ENCODE measurements at regions not wholly inside any gene's neighbourhood (a gene's known extent, or its start where the extent isn't known, plus 50 kb on each side); places are given as distances from the start of the nearest gene placed in this dataset.

GRCh38 chr20:34163307-34163706, 51.3 kb upstream of the EIF2S2 start:
- H3K27ac ChIP-seq: no peak overlapping the region
- TF ChIP-seq POLR2A (IDR thresholded peaks at IDR 0.05) (no peak), POLR2AphosphoS5 (IDR thresholded peaks at IDR 0.05) (no peak)
- TF ChIP-seq, protein P1, sequence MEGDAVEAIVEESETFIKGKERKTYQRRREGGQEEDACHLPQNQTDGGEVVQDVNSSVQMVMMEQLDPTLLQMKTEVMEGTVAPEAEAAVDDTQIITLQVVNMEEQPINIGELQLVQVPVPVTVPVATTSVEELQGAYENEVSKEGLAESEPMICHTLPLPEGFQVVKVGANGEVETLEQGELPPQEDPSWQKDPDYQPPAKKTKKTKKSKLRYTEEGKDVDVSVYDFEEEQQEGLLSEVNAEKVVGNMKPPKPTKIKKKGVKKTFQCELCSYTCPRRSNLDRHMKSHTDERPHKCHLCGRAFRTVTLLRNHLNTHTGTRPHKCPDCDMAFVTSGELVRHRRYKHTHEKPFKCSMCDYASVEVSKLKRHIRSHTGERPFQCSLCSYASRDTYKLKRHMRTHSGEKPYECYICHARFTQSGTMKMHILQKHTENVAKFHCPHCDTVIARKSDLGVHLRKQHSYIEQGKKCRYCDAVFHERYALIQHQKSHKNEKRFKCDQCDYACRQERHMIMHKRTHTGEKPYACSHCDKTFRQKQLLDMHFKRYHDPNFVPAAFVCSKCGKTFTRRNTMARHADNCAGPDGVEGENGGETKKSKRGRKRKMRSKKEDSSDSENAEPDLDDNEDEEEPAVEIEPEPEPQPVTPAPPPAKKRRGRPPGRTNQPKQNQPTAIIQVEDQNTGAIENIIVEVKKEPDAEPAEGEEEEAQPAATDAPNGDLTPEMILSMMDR (IDR thresholded peaks at IDR 0.05): no peak
- DNase-seq (ENCODE audit: low spot score in 2 of 2): no peak
- no peaks in the 10 kb centered on the region for H3K36me3 ChIP-seq
- no peaks in the 10 kb centered on the region for H3K9me3 ChIP-seq
- H3K4me3 ChIP-seq: no peak overlapping the region
- H3K4me1 ChIP-seq: no peaks in the 10 kb centered on the region
- no peaks in the 10 kb centered on the region for H3K27me3 ChIP-seq
- intact Hi-C loops (cut with DNase I; ENCODE audit: low total_unique reads): no loop called here

DNA sequence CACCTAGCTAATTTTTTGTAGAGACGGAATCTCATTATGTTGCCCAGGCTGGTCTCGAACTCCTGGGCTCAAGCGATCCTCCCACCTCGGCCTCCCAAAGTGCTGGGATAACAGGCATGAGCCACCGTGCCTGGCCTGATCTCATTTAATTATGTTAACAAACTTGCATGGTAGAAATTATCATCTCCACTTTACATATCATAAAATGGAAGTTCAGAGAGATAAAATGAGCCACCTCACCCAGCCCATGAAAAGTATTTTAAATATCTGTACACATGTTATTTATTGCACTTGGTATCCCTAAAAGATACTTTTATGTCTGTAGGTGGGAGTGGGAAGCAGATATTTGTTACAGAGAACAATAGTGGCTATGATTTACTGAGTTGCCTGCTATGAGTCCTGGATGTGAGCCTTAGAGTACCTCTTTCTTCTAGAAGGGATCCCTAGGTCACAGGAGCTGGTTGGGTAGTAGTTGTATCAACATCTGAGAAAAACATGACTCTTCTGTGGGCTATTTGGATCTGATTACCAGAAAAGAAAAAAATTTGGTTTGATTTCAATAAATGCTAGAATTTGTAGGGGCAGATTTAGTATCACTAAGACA, 52.4 kb upstream of the EIF2S2 start:
- Histone ChIP-seq H3K27me3 (no peaks in the 10 kb centered on the region), H3K36me3 (no peaks in the 10 kb centered on the region), H3K9me3 (no peaks in the 10 kb centered on the region), H3K27ac (no peak overlapping the region), H3K4me1 (no peaks in the 10 kb centered on the region), H3K4me3 (no peak overlapping the region)
- no peak for DNase-seq (ENCODE audit: low spot score in 2 of 2)
- intact Hi-C loops (cut with DNase I; ENCODE audit: low total_unique reads): no loop called here
- TF ChIP-seq, protein P1 (IDR thresholded peaks at IDR 0.05): no peak
- TF ChIP-seq POLR2A (IDR thresholded peaks at IDR 0.05) (no peak), POLR2AphosphoS5 (IDR thresholded peaks at IDR 0.05) (no peak)

DNA sequence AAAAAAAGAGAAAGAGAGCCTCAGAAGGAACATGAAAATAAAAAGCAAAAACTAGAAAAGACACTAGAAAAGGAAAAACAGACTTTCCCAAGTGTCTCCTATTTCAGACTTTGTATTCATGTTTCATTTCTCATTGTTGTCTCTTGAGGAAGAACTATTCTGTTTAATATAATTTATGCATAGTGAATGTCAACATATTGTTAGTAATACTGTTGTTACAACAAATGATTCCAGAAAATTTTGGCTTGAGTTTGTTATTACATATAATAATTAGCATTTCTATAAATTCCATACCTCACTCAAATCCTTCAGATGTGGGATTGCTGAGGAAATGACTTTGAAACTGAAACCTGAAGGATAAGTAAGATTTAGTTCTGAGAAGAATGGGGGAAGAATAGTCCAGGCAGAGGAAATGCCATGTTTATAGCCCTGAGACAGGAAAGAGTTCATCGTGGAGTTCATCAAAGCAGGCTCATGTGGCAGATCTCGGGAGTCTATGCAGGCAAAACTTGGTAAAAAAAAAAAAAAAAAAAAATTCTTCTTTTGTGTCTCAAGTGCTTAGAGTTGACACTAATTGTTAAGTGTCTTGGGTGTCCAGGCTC, 53.1 kb upstream of the EIF2S2 start:
- Histone ChIP-seq H3K4me3 (no peak overlapping the region), H3K4me1 (no peaks in the 10 kb centered on the region), H3K27me3 (no peaks in the 10 kb centered on the region), H3K27ac (no peak overlapping the region), H3K9me3 (no peaks in the 10 kb centered on the region), H3K36me3 (no peaks in the 10 kb centered on the region)
- TF ChIP-seq POLR2AphosphoS5 (IDR thresholded peaks at IDR 0.05): no peak
- TF ChIP-seq, protein P1 (IDR thresholded peaks at IDR 0.05): no peak
- no peak for TF ChIP-seq POLR2A (IDR thresholded peaks at IDR 0.05)
- intact Hi-C loops (cut with DNase I; ENCODE audit: low total_unique reads): no loop called here
- no peak for DNase-seq (ENCODE audit: low spot score in 2 of 2)

DNA sequence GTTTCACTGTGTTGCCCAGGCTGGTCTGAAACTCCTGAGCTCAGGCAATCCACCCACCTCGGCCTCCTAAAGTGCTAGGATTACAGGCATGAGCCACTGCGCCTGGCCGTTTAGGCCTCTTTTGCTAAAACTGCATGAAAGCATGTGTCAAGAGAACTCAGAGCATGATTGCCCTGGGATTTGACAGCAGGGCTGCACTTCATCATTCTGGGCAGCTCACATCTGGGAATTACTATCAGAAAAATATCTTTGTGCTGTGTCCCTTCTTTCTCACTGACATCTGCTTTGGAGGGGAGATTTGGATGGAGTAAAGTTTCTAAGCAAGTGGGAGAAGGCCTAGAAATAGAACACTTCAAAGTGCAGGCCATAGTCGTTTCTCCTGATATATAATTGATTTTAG, 59.6 kb upstream of the EIF2S2 start:
- Histone ChIP-seq H3K9me3 (no peaks in the 10 kb centered on the region), H3K36me3 (no peaks in the 10 kb centered on the region), H3K27ac (no peak overlapping the region), H3K4me1 (no peaks in the 10 kb centered on the region), H3K4me3 (no peak overlapping the region), H3K27me3 (no peaks in the 10 kb centered on the region)
- intact Hi-C loops (cut with DNase I; ENCODE audit: low total_unique reads): no loop called here
- no peak for DNase-seq (ENCODE audit: low spot score in 2 of 2)
- TF ChIP-seq POLR2AphosphoS5 (IDR thresholded peaks at IDR 0.05) (no peak), POLR2A (IDR thresholded peaks at IDR 0.05) (no peak)
- TF ChIP-seq, protein P1 (IDR thresholded peaks at IDR 0.05): no peak

GRCh38 chr20:34172926-34173325, 60.9 kb upstream of the EIF2S2 start:
- Histone ChIP-seq H3K27me3 (no peaks in the 10 kb centered on the region), H3K9me3 (no peaks in the 10 kb centered on the region), H3K4me1 (no peaks in the 10 kb centered on the region), H3K36me3 (no peaks in the 10 kb centered on the region), H3K27ac (no peak overlapping the region), H3K4me3 (no peak overlapping the region)
- TF ChIP-seq POLR2AphosphoS5 (IDR thresholded peaks at IDR 0.05): no peak
- TF ChIP-seq, protein P1 (IDR thresholded peaks at IDR 0.05): no peak
- TF ChIP-seq POLR2A (IDR thresholded peaks at IDR 0.05): no peak
- intact Hi-C loops (cut with DNase I; ENCODE audit: low total_unique reads): no loop called here
- DNase-seq (ENCODE audit: low spot score in 2 of 2): no peak
